Immature natural killer cell (primary cell): ENCODE measurements at regions not wholly inside any gene's neighbourhood (a gene's known extent, or its start where the extent isn't known, plus 50 kb on each side); places are given as distances from the start of the nearest gene placed in this dataset.
"Not testable (repeated sequence)": the region's sequence is repeated elsewhere in the genome, so short reads cannot be mapped to it uniquely, and the experiment has no call there.

Source experiments
- DNase-seq, 3 donors: peaks; one replicate each; pipeline ENCODE4 v3.0.0; 2022; ENCODE audit warnings: mixed read lengths in 1 of 3
- H3K27ac Mint-ChIP-seq, 6 donors: one replicate each; pipeline ENCODE4 v1.8.0; 2020; ENCODE audit warnings: mixed read lengths in 6 of 6, mild to moderate bottlenecking in 5 of 6, inconsistent platforms in 4 of 6, moderate library complexity in 3 of 6
- H3K27me3 Mint-ChIP-seq, 3 donors: one replicate each; pipeline ENCODE4 v1.8.0; 2020 to 2021; ENCODE audit warnings: low read depth in 3 of 3, mild to moderate bottlenecking in 3 of 3, mixed read lengths in 3 of 3, moderate library complexity in 3 of 3, inconsistent platforms in 1 of 3
- H3K36me3 Mint-ChIP-seq, 3 donors: one replicate each; pipeline ENCODE4 v1.8.0; 2020; ENCODE audit warnings: mixed read lengths in 3 of 3, inconsistent platforms in 2 of 3, mild to moderate bottlenecking in 2 of 3
- H3K4me1 Mint-ChIP-seq, 2 donors: one replicate each; pipeline ENCODE4 v1.8.0; 2020; ENCODE audit warnings: inconsistent platforms in 2 of 2, mild to moderate bottlenecking in 2 of 2, mixed read lengths in 2 of 2, moderate library complexity in 1 of 2
- H3K4me3 Mint-ChIP-seq, 5 donors: one replicate each; pipeline ENCODE4 v1.8.0; 2020; ENCODE audit warnings: mild to moderate bottlenecking in 5 of 5, mixed read lengths in 5 of 5, inconsistent platforms in 3 of 5, moderate library complexity in 3 of 5
- H3K9me3 Mint-ChIP-seq, 6 donors: one replicate each; pipeline ENCODE4 v1.8.0; 2020; ENCODE audit warnings: mild to moderate bottlenecking in 6 of 6, mixed read lengths in 6 of 6, inconsistent platforms in 4 of 6, moderate library complexity in 3 of 6

GRCh38 chr5:145442661-145443060, 392.5 kb downstream of the PRELID2 start:
- not testable (repeated sequence) for H3K4me1 Mint-ChIP-seq, H3K27me3 Mint-ChIP-seq, DNase-seq, H3K27ac Mint-ChIP-seq, H3K4me3 Mint-ChIP-seq, H3K36me3 Mint-ChIP-seq
- peaks cover 13 to 54% (median 21%) of the 10 kb centered on the region in 6 donors for H3K9me3 Mint-ChIP-seq

DNA sequence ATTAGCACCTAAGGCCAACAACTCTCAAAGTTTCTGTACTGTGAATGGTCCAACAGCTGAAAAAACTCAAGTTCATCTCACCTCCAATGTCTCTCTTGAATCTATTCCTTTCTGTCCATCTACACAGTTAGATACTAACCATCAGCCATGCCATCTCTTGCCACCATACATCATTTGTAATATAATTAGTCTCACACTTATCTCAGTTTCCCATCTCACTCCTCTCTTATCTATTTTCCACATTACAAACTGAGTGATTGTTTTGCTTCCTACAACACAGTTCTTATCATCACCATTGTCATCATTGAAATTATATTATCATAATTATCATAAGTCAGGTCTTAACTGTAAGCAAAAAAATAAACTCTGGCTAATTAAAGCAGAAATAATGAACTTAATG, 393.9 kb downstream of the PRELID2 start:
- DNase-seq: no peak
- Mint-ChIP-seq H3K27me3 (no peaks in the 10 kb centered on the region), H3K36me3 (peaks cover 0 to 3% (median 0%) of the 10 kb centered on the region in 3 donors), H3K9me3 (peaks cover 10 to 60% (median 21%) of the 10 kb centered on the region in 6 donors), H3K4me3 (no peak overlapping the region), H3K27ac (no peak overlapping the region), H3K4me1 (no peaks in the 10 kb centered on the region)

- Mint-ChIP-seq H3K36me3 (peaks cover 0 to 3% (median 0%) of the 10 kb centered on the region in 3 donors), H3K4me3 (no peak overlapping the region), H3K27me3 (peaks cover 0 to 2% (median 0%) of the 10 kb centered on the region in 3 donors), H3K27ac (no peak overlapping the region), H3K9me3 (peaks cover 11 to 71% (median 24%) of the 10 kb centered on the region in 6 donors), H3K4me1 (no peaks in the 10 kb centered on the region)
- no peak for DNase-seq
Measured at GRCh38 chr5:145437627-145438026, 397.5 kb downstream of the PRELID2 start.

GRCh38 chr5:145433077-145433476, 402.1 kb downstream of the PRELID2 start:
- no peaks in the 10 kb centered on the region for H3K4me1 Mint-ChIP-seq
- H3K9me3 Mint-ChIP-seq: peaks cover 6 to 63% (median 12%) of the 10 kb centered on the region in 6 donors
- H3K27ac Mint-ChIP-seq: no peak overlapping the region
- DNase-seq: no peak
- peaks cover 2 to 4% (median 2%) of the 10 kb centered on the region in 3 donors for H3K27me3 Mint-ChIP-seq
- H3K36me3 Mint-ChIP-seq: no peaks in the 10 kb centered on the region
- H3K4me3 Mint-ChIP-seq: no peak overlapping the region

- Mint-ChIP-seq H3K36me3 (no peaks in the 10 kb centered on the region), H3K4me1 (no peaks in the 10 kb centered on the region), H3K9me3 (peaks cover 13 to 64% (median 22%) of the 10 kb centered on the region in 6 donors), H3K27ac (no peak overlapping the region), H3K4me3 (no peak overlapping the region), H3K27me3 (peaks cover 0 to 4% (median 2%) of the 10 kb centered on the region in 3 donors)
- DNase-seq: no peak
Measured at GRCh38 chr5:145429170-145429569, 406.0 kb downstream of the PRELID2 start.

DNA sequence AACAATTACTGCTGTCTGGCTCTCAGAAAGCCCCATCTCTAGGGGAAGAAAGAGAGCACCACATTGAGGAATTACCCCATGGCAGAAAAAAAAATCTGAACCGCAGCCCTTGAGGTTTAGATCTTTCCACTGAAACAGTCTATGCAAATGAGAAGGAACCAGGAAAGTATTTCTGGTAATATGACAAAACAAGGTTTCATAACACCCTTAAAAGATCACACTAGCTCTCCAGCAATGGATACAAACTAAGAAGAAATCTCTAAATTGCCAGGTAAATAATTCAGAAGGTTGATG, 427.1 kb downstream of the PRELID2 start:
- Mint-ChIP-seq H3K27me3 (peaks cover 0 to 3% (median 2%) of the 10 kb centered on the region in 3 donors), H3K4me3 (no peak overlapping the region), H3K27ac (no peak overlapping the region), H3K4me1 (no peaks in the 10 kb centered on the region), H3K9me3 (peaks cover 14 to 76% (median 43%) of the 10 kb centered on the region in 6 donors), H3K36me3 (peaks cover 0 to 4% (median 0%) of the 10 kb centered on the region in 3 donors)
- no peak for DNase-seq

GRCh38 chr5:145407300-145408047, 427.7 kb downstream of the PRELID2 start:
- Mint-ChIP-seq H3K27me3 (peaks cover 0 to 3% (median 2%) of the 10 kb centered on the region in 3 donors), H3K36me3 (peaks cover 0 to 4% (median 0%) of the 10 kb centered on the region in 3 donors), H3K27ac (no peak overlapping the region), H3K4me3 (no peak overlapping the region), H3K4me1 (no peaks in the 10 kb centered on the region), H3K9me3 (peaks cover 12 to 73% (median 40%) of the 10 kb centered on the region in 6 donors)
- DNase-seq: no peak

- no peak for DNase-seq
- peaks cover 17 to 74% (median 42%) of the 10 kb centered on the region in 6 donors for H3K9me3 Mint-ChIP-seq
- no peaks in the 10 kb centered on the region for H3K4me1 Mint-ChIP-seq
- H3K27me3 Mint-ChIP-seq: peaks cover 0 to 4% (median 2%) of the 10 kb centered on the region in 3 donors
- H3K36me3 Mint-ChIP-seq: peaks cover 0 to 4% (median 0%) of the 10 kb centered on the region in 3 donors
- H3K4me3 Mint-ChIP-seq: no peak overlapping the region
- no peak overlapping the region for H3K27ac Mint-ChIP-seq
Measured at GRCh38 chr5:145403992-145404391, 431.1 kb downstream of the PRELID2 start.

GRCh38 chr5:145396888-145397287, 438.3 kb downstream of the PRELID2 start:
- H3K36me3 Mint-ChIP-seq: peaks cover 0 to 3% (median 3%) of the 10 kb centered on the region in 3 donors
- H3K4me1 Mint-ChIP-seq: no peaks in the 10 kb centered on the region
- H3K9me3 Mint-ChIP-seq: peaks cover 11 to 55% (median 33%) of the 10 kb centered on the region in 6 donors
- DNase-seq: no peak
- H3K27me3 Mint-ChIP-seq: peaks cover 0 to 2% (median 2%) of the 10 kb centered on the region in 3 donors
- H3K4me3 Mint-ChIP-seq: no peak overlapping the region
- H3K27ac Mint-ChIP-seq: no peak overlapping the region

DNA sequence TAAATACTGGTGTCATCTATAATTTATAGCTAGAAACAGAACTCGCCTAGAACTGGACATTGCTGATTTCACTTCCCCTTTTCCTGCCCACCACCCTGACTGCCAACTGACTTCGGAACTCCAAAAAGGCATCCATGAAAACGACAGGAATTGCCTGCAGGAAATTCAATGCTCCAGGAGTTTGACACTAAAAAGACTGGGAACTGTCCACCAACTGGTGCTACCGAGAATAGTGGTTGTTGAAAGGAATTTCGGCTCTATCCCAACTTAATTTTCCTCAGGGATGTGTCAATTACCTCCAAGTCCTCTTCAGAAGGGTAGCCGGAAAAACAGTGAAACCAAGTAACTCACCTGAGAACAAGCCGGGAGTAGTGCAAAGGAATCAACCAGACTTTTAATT, 440.0 kb downstream of the PRELID2 start:
- DNase-seq, H3K27me3 Mint-ChIP-seq, H3K4me1 Mint-ChIP-seq, H3K36me3 Mint-ChIP-seq, H3K27ac Mint-ChIP-seq, H3K4me3 Mint-ChIP-seq: not testable (repeated sequence)
- H3K9me3 Mint-ChIP-seq: peaks cover 14 to 58% (median 30%) of the 10 kb centered on the region in 6 donors

- Mint-ChIP-seq H3K9me3 (peaks cover 12 to 60% (median 24%) of the 10 kb centered on the region in 6 donors), H3K27me3 (peaks cover 0 to 2% (median 0%) of the 10 kb centered on the region in 3 donors), H3K4me1 (no peaks in the 10 kb centered on the region), H3K4me3 (no peak overlapping the region), H3K27ac (no peak overlapping the region), H3K36me3 (peaks cover 0 to 3% (median under 1%) of the 10 kb centered on the region in 3 donors)
- no peak for DNase-seq
Measured at GRCh38 chr5:145393426-145393825, 441.7 kb downstream of the PRELID2 start.

DNA sequence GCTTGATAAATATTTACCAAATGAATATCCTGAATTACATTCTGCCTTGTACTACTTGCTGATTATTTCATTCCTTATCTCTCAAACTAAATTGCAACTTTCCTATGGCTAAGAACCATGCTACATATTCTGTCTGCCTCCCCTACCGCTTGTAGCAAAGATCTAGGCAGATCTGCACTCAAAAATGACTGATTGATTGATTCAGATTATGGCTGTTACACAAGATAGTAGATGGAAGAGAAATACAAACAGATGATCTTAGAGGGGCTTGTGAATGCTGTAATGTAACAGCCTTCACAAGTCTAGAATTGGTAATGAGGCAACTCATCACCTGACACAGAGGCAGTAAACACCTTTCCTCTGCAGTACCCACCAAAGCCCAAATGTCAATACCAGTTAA, 446.1 kb downstream of the PRELID2 start:
- Mint-ChIP-seq H3K4me3 (no peak overlapping the region), H3K4me1 (no peaks in the 10 kb centered on the region), H3K36me3 (no peaks in the 10 kb centered on the region), H3K27ac (no peak overlapping the region), H3K9me3 (peaks cover 12 to 63% (median 18%) of the 10 kb centered on the region in 6 donors), H3K27me3 (peaks cover 0 to 2% (median 0%) of the 10 kb centered on the region in 3 donors)
- no peak for DNase-seq

GRCh38 chr5:145385276-145385675, 449.9 kb downstream of the PRELID2 start:
- Mint-ChIP-seq H3K27ac (no peak overlapping the region), H3K9me3 (peaks cover 4 to 52% (median 17%) of the 10 kb centered on the region in 6 donors), H3K36me3 (peaks cover 0 to 3% (median 0%) of the 10 kb centered on the region in 3 donors), H3K27me3 (peaks cover 0 to 2% (median 2%) of the 10 kb centered on the region in 3 donors), H3K4me1 (no peaks in the 10 kb centered on the region), H3K4me3 (no peak overlapping the region)
- DNase-seq: no peak

DNA sequence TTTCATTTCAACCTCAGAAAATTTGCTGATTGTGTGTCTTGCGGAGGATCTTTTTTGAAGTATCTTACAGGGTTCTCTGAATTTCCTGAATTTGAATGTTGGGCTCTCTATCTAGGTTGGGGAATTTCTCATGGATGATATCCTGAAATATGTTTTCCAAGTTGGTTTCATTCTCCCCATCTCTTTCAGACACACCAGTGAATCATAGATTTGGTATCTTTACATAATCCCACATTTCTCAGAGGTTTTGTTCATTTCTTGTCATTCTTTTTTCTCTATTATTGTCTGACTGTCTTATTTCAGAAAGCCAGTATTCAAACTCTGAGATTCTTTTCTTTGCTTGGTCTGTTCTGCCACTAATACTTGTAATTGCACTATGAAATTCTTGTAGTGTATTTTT, 456.9 kb downstream of the PRELID2 start:
- Mint-ChIP-seq H3K27me3 (peaks cover 0 to 4% (median 4%) of the 10 kb centered on the region in 3 donors), H3K9me3 (peaks cover 15 to 65% (median 53%) of the 10 kb centered on the region in 6 donors), H3K4me1 (no peaks in the 10 kb centered on the region), H3K27ac (no peak overlapping the region), H3K36me3 (peaks cover 0 to 7% (median 0%) of the 10 kb centered on the region in 3 donors), H3K4me3 (no peak overlapping the region)
- no peak for DNase-seq
